Type B pancreatic cell (in vitro differentiated cells): ENCODE measurements at regions not wholly inside any gene's neighbourhood (a gene's known extent, or its start where the extent isn't known, plus 50 kb on each side); places are given as distances from the start of the nearest gene placed in this dataset.

Experiments
- DNase-seq: peaks from one replicate; pipeline ENCODE4 v3.0.0; 2021; ENCODE audit warnings: mixed read lengths; ENCODE audit not compliant: unreplicated experiment; ENCODE audit errors: extremely low spot score
- H3K27ac Mint-ChIP-seq: 2 replicates; pipeline ENCODE4 v1.8.0; 2021; ENCODE audit warnings: mild to moderate bottlenecking, mixed read lengths
- H3K27me3 Mint-ChIP-seq: 2 replicates; pipeline ENCODE4 v1.8.0; 2021; ENCODE audit warnings: mixed read lengths
- H3K36me3 Mint-ChIP-seq: 2 replicates; pipeline ENCODE4 v1.8.0; 2021; ENCODE audit warnings: mixed read lengths
- H3K4me1 Mint-ChIP-seq: one replicate; pipeline ENCODE4 v1.8.0; 2021; ENCODE audit warnings: mixed read lengths; ENCODE audit not compliant: unreplicated experiment
- H3K4me3 Mint-ChIP-seq: 2 replicates; pipeline ENCODE4 v1.8.0; 2021; ENCODE audit warnings: mild to moderate bottlenecking, mixed read lengths
- H3K9me3 Mint-ChIP-seq: 2 replicates; pipeline ENCODE4 v1.8.0; 2021; ENCODE audit warnings: mixed read lengths
- TF ChIP-seq, protein P1 (sequence below): fragments of 200-600 bp; sonication (generic); conservative IDR thresholded peaks from 2 replicates; pipeline ENCODE4 v1.5.0; 2021; ENCODE audit warnings: antibody characterized with exemption, mild to moderate bottlenecking

DNA sequence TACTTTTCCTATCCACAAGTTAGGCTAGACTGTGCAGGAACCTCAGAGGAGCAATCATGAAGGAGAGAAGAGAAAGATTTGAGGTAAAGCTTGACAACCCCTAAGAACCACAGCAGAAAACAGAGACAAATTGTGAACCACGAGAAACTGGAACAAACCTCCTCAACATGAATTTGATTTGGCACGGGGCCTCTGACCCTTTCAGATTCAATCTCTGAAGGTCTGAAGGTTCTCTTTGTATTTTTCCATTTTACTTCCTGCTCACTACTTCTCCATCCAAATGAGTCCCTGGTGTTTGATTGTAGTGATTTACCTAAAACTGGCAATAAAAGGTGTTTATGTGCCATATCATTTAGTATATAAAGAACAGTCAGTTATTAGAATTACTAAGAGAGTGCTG, 126.1 kb upstream of the STXBP5 start:
- TF ChIP-seq, protein P1, sequence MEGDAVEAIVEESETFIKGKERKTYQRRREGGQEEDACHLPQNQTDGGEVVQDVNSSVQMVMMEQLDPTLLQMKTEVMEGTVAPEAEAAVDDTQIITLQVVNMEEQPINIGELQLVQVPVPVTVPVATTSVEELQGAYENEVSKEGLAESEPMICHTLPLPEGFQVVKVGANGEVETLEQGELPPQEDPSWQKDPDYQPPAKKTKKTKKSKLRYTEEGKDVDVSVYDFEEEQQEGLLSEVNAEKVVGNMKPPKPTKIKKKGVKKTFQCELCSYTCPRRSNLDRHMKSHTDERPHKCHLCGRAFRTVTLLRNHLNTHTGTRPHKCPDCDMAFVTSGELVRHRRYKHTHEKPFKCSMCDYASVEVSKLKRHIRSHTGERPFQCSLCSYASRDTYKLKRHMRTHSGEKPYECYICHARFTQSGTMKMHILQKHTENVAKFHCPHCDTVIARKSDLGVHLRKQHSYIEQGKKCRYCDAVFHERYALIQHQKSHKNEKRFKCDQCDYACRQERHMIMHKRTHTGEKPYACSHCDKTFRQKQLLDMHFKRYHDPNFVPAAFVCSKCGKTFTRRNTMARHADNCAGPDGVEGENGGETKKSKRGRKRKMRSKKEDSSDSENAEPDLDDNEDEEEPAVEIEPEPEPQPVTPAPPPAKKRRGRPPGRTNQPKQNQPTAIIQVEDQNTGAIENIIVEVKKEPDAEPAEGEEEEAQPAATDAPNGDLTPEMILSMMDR = no peak
- Mint-ChIP-seq H3K9me3 (peaks cover 5% of the 10 kb centered on the region), H3K27ac (no peak overlapping the region), H3K4me1 (peaks cover 10% of the 10 kb centered on the region), H3K36me3 (no peaks in the 10 kb centered on the region), H3K27me3 (no peaks in the 10 kb centered on the region), H3K4me3 (no peak overlapping the region)
- no peak for DNase-seq

DNA sequence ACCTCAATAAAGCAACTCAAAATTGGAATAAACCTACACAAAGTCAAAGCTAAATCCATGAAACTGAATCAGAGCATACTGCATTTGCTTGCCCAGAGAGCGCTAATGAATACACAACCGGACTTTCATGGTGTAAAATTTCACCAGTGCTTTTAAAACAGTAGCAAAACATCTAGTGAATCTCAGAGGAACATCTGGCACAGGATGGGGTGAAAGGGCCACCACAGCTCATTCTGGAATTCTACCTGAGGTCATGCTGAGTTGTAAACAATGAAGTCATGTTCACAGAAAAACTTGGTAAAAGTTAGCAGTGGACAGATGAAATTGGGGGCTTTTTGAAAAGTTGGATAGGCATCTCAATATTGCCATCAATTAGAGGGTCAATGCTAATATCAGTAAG, 125.6 kb upstream of the STXBP5 start:
- no peak overlapping the region for H3K27ac Mint-ChIP-seq
- DNase-seq = no peak
- TF ChIP-seq, protein P1 = no peak

DNA sequence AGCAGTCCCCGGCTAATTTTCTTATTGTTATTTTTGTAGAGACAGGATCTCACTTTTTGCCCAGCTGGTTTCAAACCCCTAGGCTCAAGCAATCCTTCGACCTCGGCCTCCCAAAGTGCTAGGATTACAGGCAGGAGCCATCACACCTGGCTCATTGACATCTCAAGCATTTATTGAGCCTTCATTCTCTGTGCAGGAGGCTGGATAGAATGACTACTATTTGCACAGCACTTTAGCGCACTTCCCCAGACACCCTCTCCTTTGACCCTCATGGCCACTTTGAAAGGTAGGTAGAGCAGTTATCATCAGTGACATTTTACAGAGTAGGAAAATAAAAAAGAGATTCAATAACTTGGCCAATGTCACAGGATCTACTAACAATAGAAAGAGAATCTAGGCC, 124.0 kb upstream of the STXBP5 start:
- no peak overlapping the region for H3K4me3 Mint-ChIP-seq
- H3K9me3 Mint-ChIP-seq = peaks cover 5% of the 10 kb centered on the region
- H3K4me1 Mint-ChIP-seq = peaks cover 10% of the 10 kb centered on the region

More for the DNA sequence above, 125.6 kb upstream of the STXBP5 start:
- Mint-ChIP-seq H3K4me3 (no peak overlapping the region), H3K27me3 (no peaks in the 10 kb centered on the region), H3K36me3 (no peaks in the 10 kb centered on the region), H3K9me3 (peaks cover 5% of the 10 kb centered on the region), H3K4me1 (peaks cover 10% of the 10 kb centered on the region)

DNA sequence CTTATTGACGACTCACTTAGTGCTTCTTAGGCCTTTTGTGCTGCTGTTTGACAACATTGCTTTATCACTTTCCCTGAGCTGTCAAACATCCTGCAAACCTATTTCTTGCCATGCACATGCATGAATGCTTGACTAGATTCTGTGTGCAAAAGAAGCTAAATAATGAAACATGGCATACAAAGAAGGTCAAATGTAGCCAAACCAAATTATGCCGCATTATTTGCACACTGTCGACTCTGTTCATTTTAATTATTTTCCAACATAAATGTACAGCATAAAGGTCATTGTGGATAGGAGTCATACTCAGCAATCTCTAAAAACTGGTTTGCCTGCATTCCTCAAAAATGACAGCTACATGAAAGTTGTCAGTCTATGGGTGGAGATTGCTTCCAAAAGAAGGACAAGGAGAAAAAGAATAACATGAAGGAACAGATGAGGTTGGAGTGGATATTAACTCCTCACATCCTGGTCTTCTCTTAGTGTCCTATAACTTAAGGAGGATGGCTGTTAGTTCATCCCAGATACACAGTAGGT, 123.1 kb upstream of the STXBP5 start:
- Mint-ChIP-seq H3K4me3 (peak overlapping the region; percentile 73), H3K27me3 (no peaks in the 10 kb centered on the region), H3K4me1 (peaks cover 10% of the 10 kb centered on the region), H3K27ac (peak overlapping the region; percentile 75), H3K9me3 (peaks cover 5% of the 10 kb centered on the region), H3K36me3 (no peaks in the 10 kb centered on the region)
- DNase-seq = no peak
- TF ChIP-seq, protein P1 = no peak

More for the DNA sequence above, 124.0 kb upstream of the STXBP5 start:
- TF ChIP-seq, protein P1 = no peak
- no peak for DNase-seq
- Mint-ChIP-seq H3K36me3 (no peaks in the 10 kb centered on the region), H3K27me3 (no peaks in the 10 kb centered on the region), H3K27ac (no peak overlapping the region)

DNA sequence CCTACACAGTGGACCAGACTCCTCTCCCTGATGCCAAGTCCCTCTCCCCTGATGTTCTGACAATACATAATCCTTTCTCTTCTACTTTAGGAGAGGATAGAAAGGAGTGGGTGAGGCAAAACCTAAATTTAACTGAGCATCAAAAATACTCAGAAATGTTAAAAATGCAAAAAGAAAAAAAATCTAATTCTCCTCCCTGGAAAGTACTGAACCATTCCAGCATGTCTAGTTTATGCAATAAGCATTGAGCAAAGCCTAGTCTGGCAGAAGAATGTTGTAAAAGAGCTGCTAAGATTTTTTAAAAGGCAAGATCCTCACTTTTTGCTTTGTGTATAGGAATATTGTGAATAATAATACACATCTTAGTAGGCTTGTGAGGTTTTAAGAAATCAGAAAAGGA, 116.6 kb upstream of the STXBP5 start:
- H3K36me3 Mint-ChIP-seq = no peaks in the 10 kb centered on the region
- no peak for DNase-seq
- H3K27me3 Mint-ChIP-seq = no peaks in the 10 kb centered on the region
- no peak overlapping the region for H3K4me3 Mint-ChIP-seq
- no peaks in the 10 kb centered on the region for H3K4me1 Mint-ChIP-seq
- TF ChIP-seq, protein P1 = no peak
- peaks cover 16% of the 10 kb centered on the region for H3K9me3 Mint-ChIP-seq
- no peak overlapping the region for H3K27ac Mint-ChIP-seq

DNA sequence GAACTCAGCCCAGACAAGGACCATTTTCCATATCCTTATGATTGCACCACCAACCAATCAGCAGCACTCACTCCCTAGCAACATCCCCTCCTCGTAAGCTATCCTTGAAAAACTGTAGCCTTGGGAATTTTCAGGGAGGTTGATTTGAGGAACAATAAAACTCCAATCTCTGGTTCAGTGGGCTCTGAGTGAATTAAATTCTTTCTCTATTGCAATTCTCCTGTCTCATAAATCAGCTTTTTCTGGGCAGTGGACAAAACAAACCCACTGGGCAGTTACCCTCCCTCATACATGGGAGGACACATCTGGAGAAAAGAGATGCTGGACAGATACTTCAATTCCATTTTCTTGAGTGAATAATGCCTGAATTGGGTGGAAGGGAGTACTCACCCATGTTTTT, 115.4 kb upstream of the STXBP5 start:
- no peaks in the 10 kb centered on the region for H3K27me3 Mint-ChIP-seq

More for the DNA sequence above, 115.4 kb upstream of the STXBP5 start:
- H3K9me3 Mint-ChIP-seq = peaks cover 16% of the 10 kb centered on the region
- H3K4me3 Mint-ChIP-seq = no peak overlapping the region
- TF ChIP-seq, protein P1 = no peak
- no peak overlapping the region for H3K27ac Mint-ChIP-seq
- H3K4me1 Mint-ChIP-seq = no peaks in the 10 kb centered on the region
- H3K36me3 Mint-ChIP-seq = no peaks in the 10 kb centered on the region
- DNase-seq = no peak
